Body of pancreas (tissue), 4 donors: ENCODE measurements at regions not wholly inside any gene's neighbourhood (a gene's known extent, or its start where the extent isn't known, plus 50 kb on each side); places are given as distances from the start of the nearest gene placed in this dataset.

Experiments
- ATAC-seq: fragments of 150-250 bp; one replicate; pipeline ENCODE4 v1.9.1; 2016
- DNase-seq, 4 donors: peaks; one replicate each; pipeline ENCODE4 v3.0.0-alpha.2; 2019
- H3K27ac ChIP-seq, 4 donors: fragments of 200-600 bp; sonication (generic); 1 replicate in 3 of 4; 2 replicates in 1 of 4; pipeline versions ENCODE4 v1.5.1 to v1.6.1; 2016 to 2019; ENCODE audit warnings: mild to moderate bottlenecking in 1 of 4, mixed read lengths in 1 of 4, moderate library complexity in 1 of 4
- H3K27me3 ChIP-seq, 2 donors: fragments of 200-600 bp; sonication (generic); one replicate each; pipeline ENCODE4 v1.6.0; 2016; ENCODE audit warnings: mild to moderate bottlenecking in 1 of 2
- H3K36me3 ChIP-seq, 2 donors: fragments of 200-600 bp; sonication (generic); replicated peaks in 1 of 2; 2 replicates each; pipeline ENCODE4 v1.5.1; 2016; ENCODE audit warnings: low read depth in 2 of 2; ENCODE audit not compliant: insufficient read depth in 1 of 2
- H3K4me1 ChIP-seq: fragments of 200-600 bp; sonication (generic); one replicate; pipeline ENCODE4 v1.6.0; 2016
- H3K4me3 ChIP-seq, 2 donors: fragments of 200-600 bp; sonication (generic); 1 replicate in 1 of 2; 2 replicates in 1 of 2; pipeline ENCODE4 v1.5.1; 2016 to 2019
- H3K9me3 ChIP-seq, 3 donors: fragments of 200-600 bp; sonication (generic); 1 replicate in 2 of 3; 2 replicates in 1 of 3; pipeline ENCODE4 v1.5.1; 2016
- CTCF ChIP-seq, 7 experiments: fragments of 450-650 bp in 4 of 7; fragments of 200-600 bp in 3 of 7; sonication (generic) in 3 of 7; IDR thresholded peaks; one replicate each; pipeline ENCODE4 v1.5.1; 2016 to 2019; ENCODE audit warnings: antibody characterized with exemption in 7 of 7
- POLR2A ChIP-seq, 3 donors: fragments of 450-650 bp; IDR thresholded peaks; one replicate each; pipeline ENCODE4 v1.6.1; 2016; ENCODE audit warnings: antibody characterized with exemption in 3 of 3, mild to moderate bottlenecking in 2 of 3
- WGBS, 2 donors: methylation state at CpG; one replicate each; pipeline ENCODE4 v1.1.5; 2017; 5-methylcytosine and 5-hydroxymethylcytosine counted together
- intact Hi-C: fragments of 100-400 bp; cut with DNase I; formaldehyde crosslinking; loops from one replicate; pipeline ENCODE4 v1.15.1; 2023

- ATAC-seq, result no peak
- Histone ChIP-seq H3K4me3 (no peak overlapping the region), H3K27me3 (no peaks in the 10 kb centered on the region), H3K36me3 (no peaks in the 10 kb centered on the region), H3K9me3 (no peaks in the 10 kb centered on the region), H3K4me1 (no peaks in the 10 kb centered on the region), H3K27ac (no peak overlapping the region)
- intact Hi-C loops, result no loop called here
- DNase-seq, result no peak
- WGBS, 2 donors, result 31 to 45% methylated on average over 1 of the region's 1 CpG
- no peak for TF ChIP-seq POLR2A (IDR thresholded peaks at IDR 0.05)
- no peak for TF ChIP-seq CTCF (IDR thresholded peaks at IDR 0.05)
These were observed 1206.0 kb upstream of the ADGRL3 start for GRCh38 chr4:59994118-59994517.

GRCh38 chr4:60002603-60003337 lies 1197.4 kb upstream of the ADGRL3 start:
- Histone ChIP-seq H3K27ac (no peak overlapping the region), H3K9me3 (peaks cover 0 to 3% (median 0%) of the 10 kb centered on the region in 3 donors), H3K27me3 (no peaks in the 10 kb centered on the region), H3K36me3 (no peaks in the 10 kb centered on the region), H3K4me1 (no peaks in the 10 kb centered on the region), H3K4me3 (no peak overlapping the region)
- ATAC-seq (no peak), DNase-seq (no peak)
- TF ChIP-seq CTCF (IDR thresholded peaks at IDR 0.05) (no peak), POLR2A (IDR thresholded peaks at IDR 0.05) (no peak)
- WGBS, 2 donors, result 43 to 45% methylated on average over 3 of the region's 3 CpGs
- intact Hi-C loops, result no loop called here

- no peaks in the 10 kb centered on the region for H3K27me3 ChIP-seq
- ATAC-seq (no peak), DNase-seq (no peak)
- no peaks in the 10 kb centered on the region for H3K9me3 ChIP-seq
- TF ChIP-seq POLR2A (IDR thresholded peaks at IDR 0.05) (no peak), CTCF (IDR thresholded peaks at IDR 0.05) (no peak)
- H3K4me1 ChIP-seq, result no peaks in the 10 kb centered on the region
- H3K27ac ChIP-seq, result no peak overlapping the region
- intact Hi-C loops, result no loop called here
- no peak overlapping the region for H3K4me3 ChIP-seq
- H3K36me3 ChIP-seq, result no peaks in the 10 kb centered on the region
- WGBS, 2 donors, result 89 to 91% methylated on average over 2 of the region's 2 CpGs
These were observed 1186.5 kb upstream of the ADGRL3 start for GRCh38 chr4:60013464-60014184.

GRCh38 chr4:60016971-60017370 lies 1183.2 kb upstream of the ADGRL3 start:
- Histone ChIP-seq H3K27me3 (no peaks in the 10 kb centered on the region), H3K27ac (no peak overlapping the region), H3K4me1 (no peaks in the 10 kb centered on the region), H3K4me3 (no peak overlapping the region), H3K9me3 (no peaks in the 10 kb centered on the region), H3K36me3 (no peaks in the 10 kb centered on the region)
- DNase-seq (no peak), ATAC-seq (no peak)
- intact Hi-C loops, result no loop called here
- TF ChIP-seq CTCF (IDR thresholded peaks at IDR 0.05) (no peak), POLR2A (IDR thresholded peaks at IDR 0.05) (no peak)
- 30 to 37% methylated on average over 1 of the region's 1 CpG for WGBS, 2 donors
